PC-3 (cell line): ENCODE measurements at regions not wholly inside any gene's neighbourhood (a gene's known extent, or its start where the extent isn't known, plus 50 kb on each side); places are given as distances from the start of the nearest gene placed in this dataset.
A peak's percentile ranks its signal among the peaks of the same experiment; 100 is the strongest.

Source experiments
- ATAC-seq: fragments of 200-7000 bp; cut with Tn5 transposase; 2 replicates; pipeline ENCODE4 v1.9.1; 2020; ENCODE audit warnings: mild to moderate bottlenecking, moderate library complexity
- BruUV-seq: library from RNA; stranded (reverse); fragments of 400-500 nt; replicated peaks from 2 replicates; lab custom pipeline; 2021; lab: Mats Ljungman, UMichigan
- CTCF ChIA-PET: fragments of 300-600 bp; sonication (Branson Sonifier 250); formaldehyde crosslinking; loops from one replicate; lab custom pipeline; 2022; ENCODE audit warnings: antibody characterized with exemption; lab: Charles Lee
- POLR2A ChIA-PET: fragments of 300-600 bp; sonication (Branson Sonifier 250); formaldehyde crosslinking; loops from one replicate; lab custom pipeline; 2022; ENCODE audit warnings: antibody characterized with exemption; ENCODE audit not compliant: unreplicated experiment; lab: Charles Lee
- DNase-seq: peaks from one replicate; pipeline ENCODE4 v3.0.0-alpha.2; 2015
- H2AFZ ChIP-seq: fragments of 300-600 bp; sonication (generic); 2 replicates; pipeline ENCODE4 v1.6.0; 2016; ENCODE audit warnings: antibody characterized with exemption, low read length
- H3F3A ChIP-seq: fragments of 300-600 bp; sonication (generic); one replicate; pipeline ENCODE4 v1.6.0; 2017; ENCODE audit warnings: antibody characterized with exemption, low read length, control low read depth, mild to moderate bottlenecking; ENCODE audit not compliant: unreplicated experiment
- H3K27ac ChIP-seq: fragments of 300-600 bp; sonication (generic); 2 replicates; pipeline ENCODE4 v1.5.1; 2016; ENCODE audit warnings: mild to moderate bottlenecking, low read length
- H3K27me3 ChIP-seq: fragments of 300-600 bp; sonication (generic); 2 replicates; pipeline ENCODE4 v1.6.1; 2016; ENCODE audit warnings: low read length, mixed read lengths
- H3K36me3 ChIP-seq: fragments of 300-600 bp; sonication (generic); 2 replicates; pipeline ENCODE4 v1.6.1; 2016; ENCODE audit warnings: low read depth, mixed run types, low read length, mixed read lengths
- H3K4me1 ChIP-seq: fragments of 300-600 bp; sonication (generic); 2 replicates; pipeline ENCODE4 v1.5.1; 2016; ENCODE audit warnings: low read length; ENCODE audit not compliant: insufficient read depth
- H3K4me2 ChIP-seq: fragments of 300-600 bp; sonication (generic); 2 replicates; pipeline ENCODE4 v1.6.0; 2016; ENCODE audit warnings: low read length
- H3K4me3 ChIP-seq: fragments of 300-600 bp; sonication (generic); 2 replicates; pipeline ENCODE4 v1.5.1; 2016; ENCODE audit warnings: mild to moderate bottlenecking, low read length, mixed read lengths
- H3K79me2 ChIP-seq: fragments of 300-600 bp; sonication (generic); 2 replicates; pipeline ENCODE4 v1.6.1; 2017; ENCODE audit warnings: low read length, mixed read lengths
- H3K9ac ChIP-seq: fragments of 300-600 bp; sonication (generic); 2 replicates; pipeline ENCODE4 v1.6.0; 2016; ENCODE audit warnings: mild to moderate bottlenecking, low read length
- H3K9me2 ChIP-seq: fragments of 300-600 bp; sonication (generic); replicated peaks from 2 replicates; pipeline ENCODE4 v1.6.1; 2016; ENCODE audit warnings: mixed run types, low read length, mixed read lengths
- H3K9me3 ChIP-seq: fragments of 300-600 bp; sonication (generic); 2 replicates; pipeline ENCODE4 v1.6.1; 2016; ENCODE audit warnings: low read length, mixed read lengths
- H4K20me1 ChIP-seq: fragments of 300-600 bp; sonication (generic); 2 replicates; pipeline ENCODE4 v1.6.1; 2016; ENCODE audit warnings: low read length, mixed read lengths
- EZH2 ChIP-seq: fragments of 300-600 bp; sonication (generic); IDR thresholded peaks from one replicate; pipeline ENCODE4 v1.6.1; 2017; ENCODE audit warnings: antibody characterized with exemption, mild to moderate bottlenecking, low read length; ENCODE audit not compliant: unreplicated experiment
- EZH2phosphoT487 ChIP-seq: fragments of 300-600 bp; sonication (generic); IDR thresholded peaks from 2 replicates; pipeline ENCODE4 v1.6.1; 2018; ENCODE audit warnings: mild to moderate bottlenecking, antibody characterized with exemption, low read length, borderline replicate concordance
- intact Hi-C: fragments of 100-400 bp; cut with micrococcal nuclease; formaldehyde crosslinking; loops from 2 replicates; pipeline ENCODE4 v1.9.0; 2023
- TF ChIP-seq, protein P1 (sequence below): fragments of 300-600 bp; sonication (generic); conservative IDR thresholded peaks from 2 replicates; pipeline ENCODE4 v1.5.1; 2017; ENCODE audit warnings: antibody characterized with exemption, low read depth, mild to moderate bottlenecking, low read length

DNA sequence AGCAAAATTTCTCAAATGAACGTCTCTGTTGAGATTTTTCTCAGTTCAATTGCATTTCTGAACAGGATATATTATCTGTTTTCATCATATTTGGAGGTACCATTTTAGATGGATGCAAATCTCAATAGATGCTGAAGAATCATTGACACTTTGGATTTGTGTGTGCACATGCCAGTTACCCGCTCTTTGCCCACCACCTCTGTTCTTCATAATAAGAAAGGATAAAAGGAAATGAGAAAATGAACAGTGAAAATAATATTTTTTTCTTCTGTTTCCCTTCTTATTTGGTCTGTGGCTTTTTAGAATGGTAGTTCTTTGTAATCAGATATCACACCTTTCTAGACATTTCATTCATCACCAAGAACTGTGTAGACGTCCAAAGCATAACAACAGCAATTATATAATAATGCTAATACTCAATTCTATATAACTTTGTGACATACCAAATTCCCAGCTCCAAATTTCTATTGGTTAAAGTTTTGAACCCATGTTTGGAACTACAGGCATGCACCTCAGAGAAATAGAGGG lies 256.7 kb upstream of the SATB1 start:
- intact Hi-C loops: no loop called here
- H3K9me2 ChIP-seq: no peaks in the 10 kb centered on the region
- no peaks in the 10 kb centered on the region for H3K36me3 ChIP-seq
- H3K27me3 ChIP-seq: no peaks in the 10 kb centered on the region
- no peak overlapping the region for H3K9ac ChIP-seq
- H2AFZ ChIP-seq: no peak overlapping the region
- CTCF ChIA-PET: no interaction called here
- POLR2A ChIA-PET: no interaction called here
- no peaks in the 10 kb centered on the region for H3K9me3 ChIP-seq
- ATAC-seq (no peak), DNase-seq (no peak)
- H3K27ac ChIP-seq: no peak overlapping the region
- no peak overlapping the region for H3K4me3 ChIP-seq
- TF ChIP-seq, protein P1, sequence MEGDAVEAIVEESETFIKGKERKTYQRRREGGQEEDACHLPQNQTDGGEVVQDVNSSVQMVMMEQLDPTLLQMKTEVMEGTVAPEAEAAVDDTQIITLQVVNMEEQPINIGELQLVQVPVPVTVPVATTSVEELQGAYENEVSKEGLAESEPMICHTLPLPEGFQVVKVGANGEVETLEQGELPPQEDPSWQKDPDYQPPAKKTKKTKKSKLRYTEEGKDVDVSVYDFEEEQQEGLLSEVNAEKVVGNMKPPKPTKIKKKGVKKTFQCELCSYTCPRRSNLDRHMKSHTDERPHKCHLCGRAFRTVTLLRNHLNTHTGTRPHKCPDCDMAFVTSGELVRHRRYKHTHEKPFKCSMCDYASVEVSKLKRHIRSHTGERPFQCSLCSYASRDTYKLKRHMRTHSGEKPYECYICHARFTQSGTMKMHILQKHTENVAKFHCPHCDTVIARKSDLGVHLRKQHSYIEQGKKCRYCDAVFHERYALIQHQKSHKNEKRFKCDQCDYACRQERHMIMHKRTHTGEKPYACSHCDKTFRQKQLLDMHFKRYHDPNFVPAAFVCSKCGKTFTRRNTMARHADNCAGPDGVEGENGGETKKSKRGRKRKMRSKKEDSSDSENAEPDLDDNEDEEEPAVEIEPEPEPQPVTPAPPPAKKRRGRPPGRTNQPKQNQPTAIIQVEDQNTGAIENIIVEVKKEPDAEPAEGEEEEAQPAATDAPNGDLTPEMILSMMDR: no peak
- no peaks in the 10 kb centered on the region for H3K79me2 ChIP-seq
- H4K20me1 ChIP-seq: no peaks in the 10 kb centered on the region
- H3F3A ChIP-seq: no peaks in the 10 kb centered on the region
- no peaks in the 10 kb centered on the region for H3K4me1 ChIP-seq
- BruUV-seq: no TSS peak
- no peak overlapping the region for H3K4me2 ChIP-seq

- Histone ChIP-seq H3K27ac (no peak overlapping the region), H3K9me3 (no peaks in the 10 kb centered on the region), H3F3A (no peaks in the 10 kb centered on the region), H3K9ac (no peak overlapping the region), H4K20me1 (no peaks in the 10 kb centered on the region), H3K4me1 (no peaks in the 10 kb centered on the region), H3K27me3 (no peaks in the 10 kb centered on the region), H2AFZ (no peak overlapping the region), H3K79me2 (no peaks in the 10 kb centered on the region), H3K4me3 (no peak overlapping the region), H3K4me2 (no peak overlapping the region), H3K36me3 (no peaks in the 10 kb centered on the region), H3K9me2 (no peaks in the 10 kb centered on the region)
- intact Hi-C loops: no loop called here
- ChIA-PET CTCF (no interaction called here), POLR2A (no interaction called here)
- DNase-seq (peak; percentile 5), ATAC-seq (no peak)
- TF ChIP-seq EZH2: no peak
- no peak for TF ChIP-seq EZH2phosphoT487
- BruUV-seq: no TSS peak
These were observed 255.6 kb upstream of the SATB1 start for GRCh38 chr3:18680758-18681157.

DNA sequence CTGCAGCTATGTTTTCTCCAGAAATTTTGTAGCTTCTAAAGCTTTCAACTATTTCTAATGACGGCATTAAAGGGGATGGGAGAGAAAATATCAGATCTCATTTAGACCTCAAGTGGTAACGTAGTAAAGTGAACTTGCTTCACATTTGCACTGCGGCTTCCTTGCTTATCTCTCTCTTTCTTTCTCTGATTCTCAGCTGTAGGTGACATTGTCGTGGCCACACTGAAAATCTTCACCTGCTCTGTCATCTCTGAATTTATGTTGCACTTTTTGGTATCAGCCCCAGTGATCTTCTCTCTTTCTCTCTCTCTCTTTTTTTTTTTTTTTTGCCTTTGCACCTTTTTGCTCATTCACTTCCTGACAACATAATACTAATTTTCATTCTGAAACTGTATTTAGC lies 254.1 kb upstream of the SATB1 start:
- ChIA-PET POLR2A (no interaction called here), CTCF (no interaction called here)
- intact Hi-C loops: no loop called here
- Histone ChIP-seq H3K4me3 (no peak overlapping the region), H3K36me3 (no peaks in the 10 kb centered on the region), H4K20me1 (no peaks in the 10 kb centered on the region), H3K4me1 (no peaks in the 10 kb centered on the region), H3K27ac (no peak overlapping the region), H3K9me3 (no peaks in the 10 kb centered on the region), H3K27me3 (no peaks in the 10 kb centered on the region), H3K9me2 (no peaks in the 10 kb centered on the region), H3F3A (no peaks in the 10 kb centered on the region), H3K9ac (no peak overlapping the region), H3K79me2 (no peaks in the 10 kb centered on the region), H2AFZ (no peak overlapping the region), H3K4me2 (no peak overlapping the region)
- TF ChIP-seq, protein P1: no peak
- no peak for TF ChIP-seq EZH2
- BruUV-seq: no TSS peak
- ATAC-seq (no peak), DNase-seq (no peak)
